DND-41 (cell line): ENCODE measurements at regions not wholly inside any gene's neighbourhood (a gene's known extent, or its start where the extent isn't known, plus 50 kb on each side); places are given as distances from the start of the nearest gene placed in this dataset.
A peak's percentile ranks its signal among the peaks of the same experiment; 100 is the strongest.

Experiments used
- ATAC-seq: fragments of 200-7000 bp; cut with Tn5 transposase; 3 replicates; pipeline ENCODE4 v1.9.1; 2021; ENCODE audit warnings: low read depth; ENCODE audit not compliant: insufficient read depth
- DNase-seq: peaks from one replicate; pipeline ENCODE4 v3.0.0-alpha.2; 2020
- H2AFZ ChIP-seq: 2 replicates; pipeline ENCODE4 v1.6.0; 2012; ENCODE audit warnings: low read depth, low read length
- H3K27ac ChIP-seq: 2 replicates; pipeline ENCODE4 v1.5.1; 2012; ENCODE audit warnings: low read length, inconsistent platforms
- H3K27me3 ChIP-seq: fragments of 200-600 bp; sonication (generic); 2 replicates; pipeline ENCODE4 v1.6.0; 2012; ENCODE audit warnings: low read length, mild to moderate bottlenecking, inconsistent platforms; ENCODE audit not compliant: insufficient read depth, poor library complexity
- H3K36me3 ChIP-seq: 2 replicates; pipeline ENCODE4 v1.5.1; 2012; ENCODE audit warnings: low read length, inconsistent platforms; ENCODE audit not compliant: insufficient read depth
- H3K4me1 ChIP-seq: 2 replicates; pipeline ENCODE4 v1.5.1; 2012; ENCODE audit warnings: mild to moderate bottlenecking, low read length; ENCODE audit not compliant: insufficient read depth
- H3K4me2 ChIP-seq: 2 replicates; pipeline ENCODE4 v1.6.0; 2012; ENCODE audit warnings: mild to moderate bottlenecking, moderate library complexity, low read length, inconsistent platforms; ENCODE audit not compliant: insufficient read depth
- H3K4me3 ChIP-seq, 2 experiments: fragments of 200-600 bp in 1 of 2; shearing (Covaris generic) in 1 of 2; 2 replicates each; pipeline ENCODE4 v1.5.1; 2012 to 2016; ENCODE audit warnings: inconsistent platforms in 2 of 2, low read length in 2 of 2, mild to moderate bottlenecking in 2 of 2, low read depth in 1 of 2, moderate library complexity in 1 of 2
- H3K79me2 ChIP-seq: 2 replicates; pipeline ENCODE4 v1.6.0; 2012; ENCODE audit warnings: low read length, inconsistent platforms; ENCODE audit not compliant: insufficient read depth
- H3K9ac ChIP-seq: 2 replicates; pipeline ENCODE4 v1.6.0; 2012; ENCODE audit warnings: low read depth, mild to moderate bottlenecking, inconsistent platforms, low read length, moderate library complexity
- H3K9me3 ChIP-seq: 2 replicates; pipeline ENCODE4 v1.5.1; 2012; ENCODE audit warnings: low read length, moderate library complexity, mild to moderate bottlenecking, inconsistent platforms; ENCODE audit not compliant: insufficient read depth, severe bottlenecking
- H4K20me1 ChIP-seq: 2 replicates; pipeline ENCODE4 v1.6.0; 2012; ENCODE audit warnings: low read length; ENCODE audit not compliant: insufficient read depth
- CTCF ChIP-seq: IDR thresholded peaks from 2 replicates; pipeline ENCODE4 v1.5.1; 2012; ENCODE audit warnings: borderline replicate concordance, low read length, moderate library complexity, mild to moderate bottlenecking; ENCODE audit not compliant: poor library complexity, severe bottlenecking; ENCODE audit errors: extremely low read depth
- EZH2 ChIP-seq: IDR thresholded peaks from 3 replicates; pipeline ENCODE4 v1.6.1; 2012; ENCODE audit warnings: borderline replicate concordance, low read depth, mild to moderate bottlenecking, moderate library complexity, low read length, inconsistent platforms; ENCODE audit not compliant: severe bottlenecking

DNA sequence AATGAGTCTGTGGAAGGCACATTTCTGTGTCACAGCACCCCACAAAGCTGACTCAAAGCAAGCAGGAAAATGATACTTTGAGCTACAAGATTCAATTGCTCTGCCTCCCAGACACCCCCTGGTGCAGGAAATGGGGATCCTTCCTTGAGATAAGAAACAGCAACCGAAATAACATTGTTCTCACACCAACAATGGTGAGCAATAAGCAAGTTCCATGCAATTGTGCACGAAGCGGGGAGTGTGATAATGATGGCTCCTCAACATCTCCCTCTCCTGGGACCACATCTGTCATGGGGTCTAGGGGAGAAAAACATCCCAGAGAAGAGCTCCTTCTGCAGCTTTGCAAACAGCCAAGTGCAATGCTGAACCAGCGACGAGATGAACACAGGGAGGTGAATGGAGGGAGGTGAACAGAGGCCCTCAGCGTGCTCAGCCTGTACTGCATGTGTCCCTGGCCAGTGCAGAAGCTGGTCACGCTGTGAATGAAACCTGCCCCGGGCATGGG lies 67.7 kb downstream of the PDCL3 start:
- no peak overlapping the region for H2AFZ ChIP-seq
- DNase-seq (no peak), ATAC-seq (0 out of 3 replicates have a peak, but pooled peaks have one; percentile 27)
- no peak overlapping the region for H3K4me2 ChIP-seq
- no peak overlapping the region for H3K9ac ChIP-seq
- no peaks in the 10 kb centered on the region for H3K9me3 ChIP-seq
- H3K27me3 ChIP-seq, result peaks cover 3% of the 10 kb centered on the region
- TF ChIP-seq EZH2, result no peak
- TF ChIP-seq CTCF, result peak; percentile 11
- H4K20me1 ChIP-seq, result no peaks in the 10 kb centered on the region
- peaks cover 6% of the 10 kb centered on the region for H3K4me1 ChIP-seq
- H3K79me2 ChIP-seq, result no peaks in the 10 kb centered on the region
- no peak overlapping the region for H3K27ac ChIP-seq
- H3K4me3 ChIP-seq, result no peak overlapping the region
- H3K36me3 ChIP-seq, result no peaks in the 10 kb centered on the region

GRCh38 chr2:100632037-100632436 lies 69.2 kb downstream of the PDCL3 start:
- ATAC-seq (no peak), DNase-seq (no peak)
- Histone ChIP-seq H3K4me2 (no peak overlapping the region), H3K27me3 (no peaks in the 10 kb centered on the region), H3K9ac (no peak overlapping the region), H4K20me1 (no peaks in the 10 kb centered on the region), H3K4me3 (no peak overlapping the region), H3K4me1 (peaks cover 6% of the 10 kb centered on the region), H3K27ac (no peak overlapping the region), H3K36me3 (no peaks in the 10 kb centered on the region), H3K9me3 (no peaks in the 10 kb centered on the region), H3K79me2 (no peaks in the 10 kb centered on the region), H2AFZ (no peak overlapping the region)
- TF ChIP-seq EZH2, result no peak
- no peak for TF ChIP-seq CTCF

- Histone ChIP-seq H3K36me3 (no peaks in the 10 kb centered on the region), H3K79me2 (no peaks in the 10 kb centered on the region), H3K4me1 (peaks cover 6% of the 10 kb centered on the region), H3K4me3 (no peak overlapping the region), H4K20me1 (no peaks in the 10 kb centered on the region), H3K4me2 (no peak overlapping the region), H3K9me3 (no peaks in the 10 kb centered on the region), H2AFZ (no peak overlapping the region), H3K27me3 (peaks cover 3% of the 10 kb centered on the region), H3K27ac (no peak overlapping the region), H3K9ac (no peak overlapping the region)
- no peak for DNase-seq
- ATAC-seq, result no peak
- TF ChIP-seq EZH2 (no peak), CTCF (peak; percentile 14)
Observed at GRCh38 chr2:100632759-100633158, 70.0 kb downstream of the PDCL3 start.
